ENCODE measurements at regions not wholly inside any gene's neighbourhood (a gene's known extent, or its start where the extent isn't known, plus 50 kb on each side); places are given as distances from the start of the nearest gene placed in this dataset.
"Not testable (repeated sequence)": the region's sequence is repeated elsewhere in the genome, so short reads cannot be mapped to it uniquely, and the experiment has no call there.

DNA sequence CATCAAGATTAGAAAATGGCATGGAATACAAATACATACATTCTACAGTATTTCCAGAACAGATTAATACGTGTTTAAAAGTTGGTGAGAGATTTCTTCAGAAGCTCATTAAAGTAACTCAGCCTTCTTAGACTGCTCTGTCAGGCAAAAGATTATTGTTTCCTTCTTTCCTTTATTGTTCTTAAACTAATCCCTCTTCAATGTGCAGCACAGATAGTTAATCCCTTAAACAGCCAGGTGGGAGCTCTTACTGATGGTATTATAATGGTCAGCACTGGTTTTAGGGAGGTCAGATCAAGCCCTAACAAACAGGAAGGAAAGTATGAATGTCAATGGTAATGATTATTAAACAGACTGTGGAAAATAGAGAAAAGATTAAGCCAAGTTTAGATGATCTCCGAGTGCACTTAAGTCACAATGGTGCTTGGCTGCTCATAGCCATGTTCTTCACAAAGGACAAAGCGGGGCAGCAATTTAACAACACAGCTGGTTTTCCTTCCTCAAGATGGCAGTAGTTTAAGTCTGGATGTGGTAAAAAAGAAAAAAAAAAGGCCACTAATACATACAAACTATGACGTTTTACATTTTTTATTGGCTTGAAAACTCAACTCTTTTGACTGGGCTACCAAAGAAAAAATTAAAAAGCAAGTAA is 992.6 kb downstream of the PCDH9 start:
- no peak for DNase-seq
- intact Hi-C loops (cut with DNase I) = no loop called here
- Histone ChIP-seq H3K27me3 (no peaks in the 10 kb centered on the region), H3K9me3 (no peaks in the 10 kb centered on the region), H3K27ac (no peak overlapping the region), H3K9ac (ENCODE audit: low read depth in 2 of 2, low read length in 2 of 2) (no peak overlapping the region), H3K4me3 (no peak overlapping the region), H3K36me3 (no peaks in the 10 kb centered on the region), H3K4me1 (no peaks in the 10 kb centered on the region)
- TF ChIP-seq, protein P1, sequence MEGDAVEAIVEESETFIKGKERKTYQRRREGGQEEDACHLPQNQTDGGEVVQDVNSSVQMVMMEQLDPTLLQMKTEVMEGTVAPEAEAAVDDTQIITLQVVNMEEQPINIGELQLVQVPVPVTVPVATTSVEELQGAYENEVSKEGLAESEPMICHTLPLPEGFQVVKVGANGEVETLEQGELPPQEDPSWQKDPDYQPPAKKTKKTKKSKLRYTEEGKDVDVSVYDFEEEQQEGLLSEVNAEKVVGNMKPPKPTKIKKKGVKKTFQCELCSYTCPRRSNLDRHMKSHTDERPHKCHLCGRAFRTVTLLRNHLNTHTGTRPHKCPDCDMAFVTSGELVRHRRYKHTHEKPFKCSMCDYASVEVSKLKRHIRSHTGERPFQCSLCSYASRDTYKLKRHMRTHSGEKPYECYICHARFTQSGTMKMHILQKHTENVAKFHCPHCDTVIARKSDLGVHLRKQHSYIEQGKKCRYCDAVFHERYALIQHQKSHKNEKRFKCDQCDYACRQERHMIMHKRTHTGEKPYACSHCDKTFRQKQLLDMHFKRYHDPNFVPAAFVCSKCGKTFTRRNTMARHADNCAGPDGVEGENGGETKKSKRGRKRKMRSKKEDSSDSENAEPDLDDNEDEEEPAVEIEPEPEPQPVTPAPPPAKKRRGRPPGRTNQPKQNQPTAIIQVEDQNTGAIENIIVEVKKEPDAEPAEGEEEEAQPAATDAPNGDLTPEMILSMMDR (IDR thresholded peaks at IDR 0.05) = no peak

DNA sequence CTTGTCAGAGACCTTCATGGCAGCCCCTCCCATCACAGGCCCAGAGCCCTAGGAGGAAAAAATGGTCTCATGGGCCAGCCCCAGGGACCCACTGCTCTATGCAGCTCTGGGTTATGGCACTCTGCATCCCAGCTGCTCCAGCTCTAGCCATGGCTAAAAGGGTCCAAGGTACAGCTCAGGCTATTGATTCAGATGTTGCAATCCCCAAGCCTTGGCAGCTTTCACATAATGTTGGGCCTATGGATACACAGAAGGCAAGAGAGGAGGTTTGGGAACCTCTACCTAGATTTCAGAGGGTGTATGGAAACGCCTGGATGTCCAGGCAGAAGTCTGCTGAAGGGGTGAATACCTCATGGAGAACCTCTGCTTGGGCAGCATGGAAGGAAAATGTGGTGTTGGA is 996.0 kb downstream of the PCDH9 start:
- Histone ChIP-seq H3K36me3 (no peaks in the 10 kb centered on the region), H3K4me1 (no peaks in the 10 kb centered on the region), H3K27ac (no peak overlapping the region), H3K9me3 (no peaks in the 10 kb centered on the region), H3K27me3 (no peaks in the 10 kb centered on the region), H3K9ac (ENCODE audit: low read depth in 2 of 2, low read length in 2 of 2) (no peak overlapping the region), H3K4me3 (no peak overlapping the region)
- TF ChIP-seq, protein P1 (IDR thresholded peaks at IDR 0.05) = no peak
- no peak for DNase-seq
- intact Hi-C loops (cut with DNase I) = no loop called here

DNA sequence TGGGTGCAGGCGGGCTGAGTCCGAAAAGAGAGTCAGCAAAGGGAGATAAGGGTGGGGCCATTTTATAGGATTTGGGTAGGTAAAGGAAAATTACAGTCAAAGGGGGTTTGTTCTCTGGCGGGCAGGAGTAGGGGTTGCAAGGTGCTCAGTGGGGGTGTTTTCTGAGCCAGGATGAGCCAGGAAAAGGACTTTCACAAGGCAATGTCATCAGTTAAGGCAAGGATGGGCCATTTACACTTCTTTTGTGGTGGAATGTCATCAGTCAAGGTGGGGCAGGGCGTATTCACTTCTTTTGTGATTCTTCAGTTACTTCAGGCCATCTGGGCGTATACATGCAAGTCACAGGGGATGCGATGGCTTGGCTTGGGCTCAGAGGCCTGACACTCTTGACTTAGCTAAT is 998.2 kb downstream of the PCDH9 start:
- intact Hi-C loops (cut with DNase I); H3K9me3 ChIP-seq; H3K9ac ChIP-seq (ENCODE audit: low read depth in 2 of 2, low read length in 2 of 2); H3K4me3 ChIP-seq; H3K27ac ChIP-seq; H3K27me3 ChIP-seq; H3K36me3 ChIP-seq; H3K4me1 ChIP-seq; DNase-seq: not testable (repeated sequence)

DNA sequence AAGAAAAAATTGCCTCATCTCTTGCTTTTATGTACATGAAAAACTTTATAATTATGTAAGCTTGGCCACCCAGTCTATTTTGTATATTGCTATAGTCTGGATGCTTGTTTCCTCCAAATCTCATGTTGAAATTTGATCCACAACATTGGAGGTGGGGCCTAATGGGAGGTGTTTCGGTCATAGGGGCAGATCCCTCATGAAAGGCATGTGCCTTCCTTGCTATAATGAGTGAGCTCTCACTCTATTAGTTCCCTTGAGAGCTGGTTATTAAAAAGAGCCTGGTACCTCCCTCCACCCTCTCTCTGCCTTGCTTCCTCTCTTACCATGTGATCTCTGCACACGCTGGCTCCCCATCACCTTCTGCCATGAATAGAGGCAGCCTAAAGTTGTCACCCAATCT is 1005.1 kb downstream of the PCDH9 start:
- H3K36me3 ChIP-seq = no peaks in the 10 kb centered on the region
- H3K9me3 ChIP-seq = no peaks in the 10 kb centered on the region
- no peak overlapping the region for H3K4me3 ChIP-seq
- no peak overlapping the region for H3K9ac ChIP-seq (ENCODE audit: low read depth in 2 of 2, low read length in 2 of 2)
- TF ChIP-seq, protein P1 (IDR thresholded peaks at IDR 0.05) = no peak
- H3K4me1 ChIP-seq = no peaks in the 10 kb centered on the region
- H3K27ac ChIP-seq = no peak overlapping the region
- intact Hi-C loops (cut with DNase I) = no loop called here
- DNase-seq = no peak
- H3K27me3 ChIP-seq = no peaks in the 10 kb centered on the region

DNA sequence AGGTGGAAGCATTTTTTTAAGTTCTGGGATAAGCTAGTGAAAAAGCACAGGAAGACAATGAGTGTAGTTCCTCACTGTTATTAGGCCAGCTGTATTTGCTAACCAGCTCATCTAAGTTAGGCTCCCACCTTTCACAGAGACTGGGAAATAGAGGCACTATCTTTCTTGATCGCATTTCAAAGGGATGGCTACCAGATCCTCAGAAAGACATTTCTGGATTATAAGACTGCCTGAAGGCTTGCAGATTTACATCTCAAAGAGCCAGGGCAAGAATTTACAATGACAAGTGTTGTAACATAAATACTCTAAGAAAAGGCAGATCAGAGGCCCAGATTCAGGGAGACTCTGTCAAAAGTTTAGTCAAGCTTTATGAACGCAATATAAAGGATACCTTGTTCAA is 1005.5 kb downstream of the PCDH9 start:
- no peak for DNase-seq
- intact Hi-C loops (cut with DNase I) = no loop called here
- Histone ChIP-seq H3K9me3 (no peaks in the 10 kb centered on the region), H3K9ac (ENCODE audit: low read depth in 2 of 2, low read length in 2 of 2) (no peak overlapping the region), H3K27me3 (no peaks in the 10 kb centered on the region), H3K27ac (no peak overlapping the region), H3K36me3 (no peaks in the 10 kb centered on the region), H3K4me1 (no peaks in the 10 kb centered on the region), H3K4me3 (no peak overlapping the region)
- TF ChIP-seq, protein P1 (IDR thresholded peaks at IDR 0.05) = no peak

DNA sequence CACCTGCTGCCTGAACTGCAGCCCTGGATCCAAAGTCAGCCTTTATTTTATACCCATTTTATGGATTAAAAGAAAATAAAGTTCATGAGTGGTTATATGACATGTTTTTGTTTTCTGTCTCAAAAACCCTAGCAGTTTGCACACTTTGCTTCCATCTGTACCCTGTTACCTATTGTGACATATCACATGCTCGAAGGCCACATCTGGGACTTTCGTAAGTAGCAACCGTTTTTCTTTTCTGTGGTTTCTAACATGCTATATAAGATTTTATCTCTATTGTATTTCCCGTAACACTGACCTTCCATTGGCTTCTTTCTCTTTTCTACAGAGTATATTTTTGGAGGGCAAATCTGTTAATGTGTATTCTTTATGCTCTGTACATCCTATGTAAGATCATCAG is 1007.2 kb downstream of the PCDH9 start:
- Histone ChIP-seq H3K9ac (ENCODE audit: low read depth in 2 of 2, low read length in 2 of 2) (no peak overlapping the region), H3K36me3 (no peaks in the 10 kb centered on the region), H3K4me1 (no peaks in the 10 kb centered on the region), H3K27me3 (no peaks in the 10 kb centered on the region), H3K9me3 (no peaks in the 10 kb centered on the region), H3K4me3 (no peak overlapping the region), H3K27ac (no peak overlapping the region)
- intact Hi-C loops (cut with DNase I) = no loop called here
- TF ChIP-seq, protein P1 (IDR thresholded peaks at IDR 0.05) = no peak
- DNase-seq = no peak

Data from colonic mucosa (tissue), 4 donors.